Thymus (tissue), 11 donors: ENCODE measurements at regions not wholly inside any gene's neighbourhood (a gene's known extent, or its start where the extent isn't known, plus 50 kb on each side); places are given as distances from the start of the nearest gene placed in this dataset.

Experiments
- DNase-seq, 9 donors: peaks; one replicate each; pipeline ENCODE4 v3.0.0-alpha.2; 2013; ENCODE audit warnings: low spot score in 9 of 9, low read depth in 6 of 9, missing footprints in 1 of 9
- H3K27ac ChIP-seq, 2 donors: one replicate each; pipeline ENCODE4 v1.5.1; 2013; ENCODE audit warnings: control low read depth in 1 of 2, low read depth in 1 of 2, low read length in 1 of 2, mild to moderate bottlenecking in 1 of 2, moderate library complexity in 1 of 2
- H3K27me3 ChIP-seq, 2 donors: one replicate each; pipeline ENCODE4 v1.5.1; 2013; ENCODE audit warnings: low read length in 1 of 2; ENCODE audit not compliant: control insufficient read depth in 2 of 2, insufficient read depth in 1 of 2
- H3K36me3 ChIP-seq, 2 donors: one replicate each; pipeline ENCODE4 v1.5.1; 2013; ENCODE audit warnings: low read length in 1 of 2, mild to moderate bottlenecking in 1 of 2, moderate library complexity in 1 of 2; ENCODE audit not compliant: control insufficient read depth in 2 of 2, insufficient read depth in 2 of 2
- H3K4me1 ChIP-seq, 2 donors: one replicate each; pipeline ENCODE4 v1.5.1; 2013; ENCODE audit warnings: low read length in 2 of 2; ENCODE audit not compliant: control insufficient read depth in 2 of 2, insufficient read depth in 2 of 2
- H3K4me3 ChIP-seq, 2 donors: one replicate each; pipeline ENCODE4 v1.5.1; 2013; ENCODE audit warnings: low read length in 2 of 2, control low read depth in 1 of 2, mild to moderate bottlenecking in 1 of 2
- H3K9me3 ChIP-seq, 2 donors: one replicate each; pipeline ENCODE4 v1.5.1; 2013; ENCODE audit warnings: low read length in 1 of 2, mild to moderate bottlenecking in 1 of 2; ENCODE audit not compliant: control insufficient read depth in 2 of 2, insufficient read depth in 1 of 2
- WGBS: extraction: QIAGEN DNeasy Blood & Tissue Kit; methylation state at CpG from one replicate; pipeline ENCODE4 v1.1.7; 2013; 5-methylcytosine and 5-hydroxymethylcytosine counted together
- donor health status: healthy.

GRCh38 chr13:70905035-70905434 is 796.8 kb upstream of the KLHL1 start:
- H3K9me3 ChIP-seq = no peaks in the 10 kb centered on the region
- no peak overlapping the region for H3K4me3 ChIP-seq
- H3K27ac ChIP-seq = no peak overlapping the region
- no peaks in the 10 kb centered on the region for H3K27me3 ChIP-seq
- DNase-seq = no peak
- H3K36me3 ChIP-seq = no peaks in the 10 kb centered on the region
- WGBS = 30% methylated on average over 2 of the region's 2 CpGs
- H3K4me1 ChIP-seq = no peaks in the 10 kb centered on the region

GRCh38 chr13:70896136-70896535 is 787.9 kb upstream of the KLHL1 start:
- no peak overlapping the region for H3K27ac ChIP-seq
- no peaks in the 10 kb centered on the region for H3K4me1 ChIP-seq
- H3K36me3 ChIP-seq = no peaks in the 10 kb centered on the region
- H3K27me3 ChIP-seq = no peaks in the 10 kb centered on the region
- no peaks in the 10 kb centered on the region for H3K9me3 ChIP-seq
- H3K4me3 ChIP-seq = no peak overlapping the region
- no peak for DNase-seq

- WGBS = 96% methylated on average over 3 of the region's 3 CpGs
- H3K27me3 ChIP-seq = no peaks in the 10 kb centered on the region
- no peak for DNase-seq
- no peaks in the 10 kb centered on the region for H3K9me3 ChIP-seq
- H3K4me3 ChIP-seq = no peak overlapping the region
- H3K36me3 ChIP-seq = no peaks in the 10 kb centered on the region
- H3K4me1 ChIP-seq = no peaks in the 10 kb centered on the region
- H3K27ac ChIP-seq = no peak overlapping the region
Observed at GRCh38 chr13:70895599-70895998, 787.3 kb upstream of the KLHL1 start.

GRCh38 chr13:70894258-70894657 is 786.0 kb upstream of the KLHL1 start:
- no peaks in the 10 kb centered on the region for H3K9me3 ChIP-seq
- no peaks in the 10 kb centered on the region for H3K4me1 ChIP-seq
- H3K36me3 ChIP-seq = no peaks in the 10 kb centered on the region
- H3K27ac ChIP-seq = no peak overlapping the region
- H3K27me3 ChIP-seq = no peaks in the 10 kb centered on the region
- no peak overlapping the region for H3K4me3 ChIP-seq
- WGBS = 88% methylated on average over 1 of the region's 1 CpG
- no peak for DNase-seq

- Histone ChIP-seq H3K4me3 (no peak overlapping the region), H3K9me3 (no peaks in the 10 kb centered on the region), H3K27me3 (no peaks in the 10 kb centered on the region), H3K36me3 (no peaks in the 10 kb centered on the region), H3K4me1 (no peaks in the 10 kb centered on the region), H3K27ac (no peak overlapping the region)
- 82% methylated on average over 1 of the region's 1 CpG for WGBS
- no peak for DNase-seq
Observed at GRCh38 chr13:70893832-70894231, 785.6 kb upstream of the KLHL1 start.

GRCh38 chr13:70890289-70890688 is 782.0 kb upstream of the KLHL1 start:
- H3K27me3 ChIP-seq = no peaks in the 10 kb centered on the region
- no peak for DNase-seq
- H3K36me3 ChIP-seq = no peaks in the 10 kb centered on the region
- H3K4me3 ChIP-seq = no peak overlapping the region
- no peaks in the 10 kb centered on the region for H3K9me3 ChIP-seq
- H3K4me1 ChIP-seq = no peaks in the 10 kb centered on the region
- H3K27ac ChIP-seq = no peak overlapping the region

GRCh38 chr13:70889163-70889562 is 780.9 kb upstream of the KLHL1 start:
- WGBS = 94% methylated on average over 5 of the region's 5 CpGs
- H3K4me3 ChIP-seq = no peak overlapping the region
- H3K27ac ChIP-seq = no peak overlapping the region
- H3K27me3 ChIP-seq = no peaks in the 10 kb centered on the region
- H3K36me3 ChIP-seq = no peaks in the 10 kb centered on the region
- H3K4me1 ChIP-seq = no peaks in the 10 kb centered on the region
- H3K9me3 ChIP-seq = no peaks in the 10 kb centered on the region
- DNase-seq = no peak

- H3K36me3 ChIP-seq = no peaks in the 10 kb centered on the region
- DNase-seq = no peak
- H3K27ac ChIP-seq = no peak overlapping the region
- H3K27me3 ChIP-seq = no peaks in the 10 kb centered on the region
- WGBS = 76% methylated on average over 2 of the region's 2 CpGs
- H3K4me3 ChIP-seq = no peak overlapping the region
- H3K9me3 ChIP-seq = no peaks in the 10 kb centered on the region
- H3K4me1 ChIP-seq = no peaks in the 10 kb centered on the region
Observed at GRCh38 chr13:70884196-70884595, 775.9 kb upstream of the KLHL1 start.

- no peak for DNase-seq
- Histone ChIP-seq H3K4me3 (no peak overlapping the region), H3K36me3 (no peaks in the 10 kb centered on the region), H3K27me3 (no peaks in the 10 kb centered on the region), H3K9me3 (no peaks in the 10 kb centered on the region), H3K27ac (no peak overlapping the region), H3K4me1 (no peaks in the 10 kb centered on the region)
- WGBS = 29% methylated on average over 3 of the region's 3 CpGs
Observed at GRCh38 chr13:70874636-70875035, 766.4 kb upstream of the KLHL1 start.

- H3K36me3 ChIP-seq = no peaks in the 10 kb centered on the region
- no peak overlapping the region for H3K27ac ChIP-seq
- H3K9me3 ChIP-seq = peaks cover 0 to 4% of the 10 kb centered on the region in 2 donors
- DNase-seq = no peak
- no peak overlapping the region for H3K4me3 ChIP-seq
- no peaks in the 10 kb centered on the region for H3K4me1 ChIP-seq
- WGBS = 93% methylated on average over 2 of the region's 2 CpGs
- H3K27me3 ChIP-seq = no peaks in the 10 kb centered on the region
Observed at GRCh38 chr13:70864731-70865130, 756.5 kb upstream of the KLHL1 start.
